Tibial nerve (tissue), 4 donors: ENCODE measurements at regions not wholly inside any gene's neighbourhood (a gene's known extent, or its start where the extent isn't known, plus 50 kb on each side); places are given as distances from the start of the nearest gene placed in this dataset.

ENCODE experiments used
- DNase-seq, 2 donors: peaks; one replicate each; pipeline ENCODE4 v3.0.0-alpha.2; 2019; ENCODE audit warnings: low spot score in 2 of 2
- H3K27ac ChIP-seq, 4 donors: fragments of 200-600 bp; sonication (generic) in 3 of 4; one replicate each; pipeline ENCODE4 v1.5.1; 2017 to 2019; ENCODE audit warnings: mild to moderate bottlenecking in 1 of 4
- H3K27me3 ChIP-seq, 2 donors: fragments of 200-600 bp; sonication (generic) in 1 of 2; one replicate each; pipeline versions ENCODE4 v1.5.1 to v1.6.0; 2017 to 2019
- H3K36me3 ChIP-seq, 3 donors: fragments of 200-600 bp; sonication (generic); one replicate each; pipeline ENCODE4 v1.5.1; 2018 to 2019
- H3K4me1 ChIP-seq, 4 donors: fragments of 200-600 bp; sonication (generic) in 3 of 4; one replicate each; pipeline ENCODE4 v1.5.1; 2017 to 2019
- H3K4me3 ChIP-seq, 4 donors: fragments of 200-600 bp; sonication (generic) in 3 of 4; one replicate each; pipeline ENCODE4 v1.5.1; 2017 to 2019; ENCODE audit warnings: mild to moderate bottlenecking in 1 of 4, moderate library complexity in 1 of 4
- H3K9me3 ChIP-seq, 4 donors: fragments of 200-600 bp; sonication (generic) in 3 of 4; one replicate each; pipeline ENCODE4 v1.5.1; 2017 to 2019
- CTCF ChIP-seq, 5 experiments: fragments of 200-600 bp in 3 of 5; fragments of 450-650 bp in 2 of 5; sonication (generic) in 3 of 5; IDR thresholded peaks; one replicate each; pipeline ENCODE4 v1.5.1; 2016 to 2019; ENCODE audit warnings: antibody characterized with exemption in 5 of 5, mild to moderate bottlenecking in 3 of 5, moderate library complexity in 2 of 5
- EP300 ChIP-seq, 2 donors: sonication (generic); formaldehyde crosslinking; IDR thresholded peaks; one replicate each; pipeline ENCODE4 v1.6.1; 2017; ENCODE audit warnings: antibody characterized with exemption in 2 of 2, mild to moderate bottlenecking in 1 of 2
- POLR2A ChIP-seq, 2 donors: fragments of 450-650 bp; IDR thresholded peaks; one replicate each; pipeline ENCODE4 v1.6.1; 2017; ENCODE audit warnings: antibody characterized with exemption in 2 of 2, mild to moderate bottlenecking in 2 of 2, moderate library complexity in 2 of 2
- WGBS, 2 donors: methylation state at CpG; one replicate each; pipeline ENCODE4 v1.1.5; 2018; 5-methylcytosine and 5-hydroxymethylcytosine counted together

- no peak for TF ChIP-seq CTCF (IDR thresholded peaks at IDR 0.05)
- TF ChIP-seq EP300 (IDR thresholded peaks at IDR 0.05) = no peak
- TF ChIP-seq POLR2A (IDR thresholded peaks at IDR 0.05) = no peak
- no peak for DNase-seq
- H3K4me1 ChIP-seq = no peaks in the 10 kb centered on the region
- no peaks in the 10 kb centered on the region for H3K36me3 ChIP-seq
- no peaks in the 10 kb centered on the region for H3K9me3 ChIP-seq
- H3K27ac ChIP-seq = no peak overlapping the region
- no peak overlapping the region for H3K4me3 ChIP-seq
- no peaks in the 10 kb centered on the region for H3K27me3 ChIP-seq
Measured at GRCh38 chr7:41142904-41143473, 559.9 kb downstream of the INHBA start.

- H3K4me1 ChIP-seq = no peaks in the 10 kb centered on the region
- H3K9me3 ChIP-seq = no peaks in the 10 kb centered on the region
- 86 to 89% methylated on average over 5 of the region's 5 CpGs for WGBS, 2 donors
- no peak for TF ChIP-seq EP300 (IDR thresholded peaks at IDR 0.05)
- no peak for TF ChIP-seq POLR2A (IDR thresholded peaks at IDR 0.05)
- TF ChIP-seq CTCF (IDR thresholded peaks at IDR 0.05) = no peak
- no peak for DNase-seq
- no peaks in the 10 kb centered on the region for H3K27me3 ChIP-seq
- H3K27ac ChIP-seq = no peak overlapping the region
- no peak overlapping the region for H3K4me3 ChIP-seq
- no peaks in the 10 kb centered on the region for H3K36me3 ChIP-seq
Measured at GRCh38 chr7:41139789-41140188, 563.1 kb downstream of the INHBA start.

GRCh38 chr7:41136551-41136950 lies 566.3 kb downstream of the INHBA start:
- H3K4me3 ChIP-seq = no peak overlapping the region
- no peaks in the 10 kb centered on the region for H3K27me3 ChIP-seq
- H3K36me3 ChIP-seq = no peaks in the 10 kb centered on the region
- no peak for DNase-seq
- peaks cover 0 to 9% (median 0%) of the 10 kb centered on the region in 4 donors for H3K4me1 ChIP-seq
- no peak overlapping the region for H3K27ac ChIP-seq
- no peaks in the 10 kb centered on the region for H3K9me3 ChIP-seq
- TF ChIP-seq POLR2A (IDR thresholded peaks at IDR 0.05) (no peak), CTCF (IDR thresholded peaks at IDR 0.05) (no peak), EP300 (IDR thresholded peaks at IDR 0.05) (no peak)
- 98 to 100% methylated on average over 6 of the region's 15 CpGs for WGBS, 2 donors

- DNase-seq = no peak
- Histone ChIP-seq H3K4me3 (no peak overlapping the region), H3K4me1 (peaks cover 0 to 9% (median 0%) of the 10 kb centered on the region in 4 donors), H3K27me3 (no peaks in the 10 kb centered on the region), H3K9me3 (no peaks in the 10 kb centered on the region), H3K27ac (no peak overlapping the region), H3K36me3 (no peaks in the 10 kb centered on the region)
- TF ChIP-seq POLR2A (IDR thresholded peaks at IDR 0.05) (no peak), CTCF (IDR thresholded peaks at IDR 0.05) (no peak), EP300 (IDR thresholded peaks at IDR 0.05) (no peak)
- WGBS, 2 donors = 91 to 97% methylated on average over 6 of the region's 6 CpGs
Measured at GRCh38 chr7:41135511-41135910, 567.4 kb downstream of the INHBA start.

- Histone ChIP-seq H3K27me3 (no peaks in the 10 kb centered on the region), H3K36me3 (no peaks in the 10 kb centered on the region), H3K4me1 (peaks cover 0 to 12% (median 0%) of the 10 kb centered on the region in 4 donors), H3K27ac (no peak overlapping the region), H3K9me3 (no peaks in the 10 kb centered on the region), H3K4me3 (no peak overlapping the region)
- TF ChIP-seq CTCF (IDR thresholded peaks at IDR 0.05) = no peak
- no peak for TF ChIP-seq POLR2A (IDR thresholded peaks at IDR 0.05)
- TF ChIP-seq EP300 (IDR thresholded peaks at IDR 0.05) = no peak
- 11 to 23% methylated on average over 3 of the region's 3 CpGs for WGBS, 2 donors
- no peak for DNase-seq
Measured at GRCh38 chr7:41134300-41135255, 568.3 kb downstream of the INHBA start.
